ENCODE measurements at regions not wholly inside any gene's neighbourhood (a gene's known extent, or its start where the extent isn't known, plus 50 kb on each side); places are given as distances from the start of the nearest gene placed in this dataset.
A peak's percentile ranks its signal among the peaks of the same experiment; 100 is the strongest.

GRCh38 chr3:152208439-152208838, 60.3 kb upstream of the MBNL1 start:
- no peak overlapping the region for H3K4me3 ChIP-seq (ENCODE audit: low read depth, low read length)
- no peak overlapping the region for H2BK12ac ChIP-seq (ENCODE audit: low read length)
- H3K4me1 ChIP-seq (ENCODE audit: control insufficient read depth in 1 of 2, insufficient read depth in 2 of 2, low read length in 2 of 2): no peaks in the 10 kb centered on the region
- H4K91ac ChIP-seq (ENCODE audit: low read depth, low read length): no peak overlapping the region
- H3K4ac ChIP-seq (ENCODE audit: low read depth, low read length): no peak overlapping the region
- H3K18ac ChIP-seq (ENCODE audit: low read length): no peak overlapping the region
- no peaks in the 10 kb centered on the region for H3K9me3 ChIP-seq (ENCODE audit: insufficient read depth, low read depth, low read length)
- no peak overlapping the region for H4K8ac ChIP-seq (ENCODE audit: low read depth, low read length)
- no peak overlapping the region for H3K23ac ChIP-seq (ENCODE audit: low read length)
- H2BK120ac ChIP-seq (ENCODE audit: insufficient read depth, low read length, poor library complexity): no peak overlapping the region
- no peak overlapping the region for H4K12ac ChIP-seq (ENCODE audit: low read depth, low read length)
- no peak overlapping the region for H3K4me2 ChIP-seq (ENCODE audit: low read length)
- no peak overlapping the region for H3K9ac ChIP-seq (ENCODE audit: low read length)
- H3K36me3 ChIP-seq (ENCODE audit: control insufficient read depth in 1 of 2, insufficient read depth in 2 of 2, low read length in 2 of 2): no peaks in the 10 kb centered on the region
- H3K79me1 ChIP-seq (ENCODE audit: low read length): no peaks in the 10 kb centered on the region
- H3K14ac ChIP-seq (ENCODE audit: low read length): no peak overlapping the region
- DNase-seq: no peak
- H2AK5ac ChIP-seq (ENCODE audit: low read length): no peak overlapping the region
- WGBS (ENCODE audit: extremely low coverage, insufficient coverage, insufficient read length): no CpG with 5 or more reads among the region's 2 CpGs
- no peaks in the 10 kb centered on the region for H3K79me2 ChIP-seq (ENCODE audit: control insufficient read depth, insufficient read depth, low read length, poor library complexity)
- no peak overlapping the region for H2BK5ac ChIP-seq (ENCODE audit: low read depth, low read length, poor library complexity)
- no peak overlapping the region for H2AFZ ChIP-seq (ENCODE audit: insufficient read depth, low read length, poor library complexity)
- H3K27me3 ChIP-seq (ENCODE audit: insufficient read depth, low read length): no peaks in the 10 kb centered on the region
- H3K27ac ChIP-seq (ENCODE audit: low read depth, low read length): no peak overlapping the region

DNA sequence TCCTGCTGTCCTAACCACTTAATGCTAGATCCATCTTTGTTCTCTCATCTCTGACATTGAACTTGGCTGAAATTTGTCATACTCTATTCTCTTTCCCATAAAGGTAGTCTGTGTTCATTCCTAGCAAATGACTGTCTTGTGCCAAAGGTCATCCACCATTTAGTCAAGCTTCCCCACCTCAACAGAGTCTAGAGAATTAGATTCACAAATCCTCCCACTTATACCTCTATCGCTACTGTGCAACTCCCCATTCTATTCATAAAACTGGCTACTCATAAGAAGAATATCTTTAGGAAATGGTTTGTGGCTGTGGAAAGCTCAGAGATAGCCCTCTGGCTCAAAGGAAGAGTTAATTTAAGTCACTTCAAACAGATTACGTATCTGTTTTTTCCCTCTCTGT, 59.7 kb upstream of the MBNL1 start:
- Histone ChIP-seq H4K12ac (ENCODE audit: low read depth, low read length) (no peak overlapping the region), H2AK5ac (ENCODE audit: low read length) (no peak overlapping the region), H4K8ac (ENCODE audit: low read depth, low read length) (no peak overlapping the region), H3K27me3 (ENCODE audit: insufficient read depth, low read length) (no peaks in the 10 kb centered on the region), H3K27ac (ENCODE audit: low read depth, low read length) (no peak overlapping the region), H3K4me2 (ENCODE audit: low read length) (no peak overlapping the region), H3K9me3 (ENCODE audit: insufficient read depth, low read depth, low read length) (no peaks in the 10 kb centered on the region), H2BK12ac (ENCODE audit: low read length) (no peak overlapping the region), H2BK120ac (ENCODE audit: insufficient read depth, low read length, poor library complexity) (no peak overlapping the region), H3K4ac (ENCODE audit: low read depth, low read length) (no peak overlapping the region), H3K79me1 (ENCODE audit: low read length) (no peaks in the 10 kb centered on the region), H3K9ac (ENCODE audit: low read length) (no peak overlapping the region), H2BK5ac (ENCODE audit: low read depth, low read length, poor library complexity) (no peak overlapping the region), H3K14ac (ENCODE audit: low read length) (no peak overlapping the region), H3K18ac (ENCODE audit: low read length) (no peak overlapping the region), H3K79me2 (ENCODE audit: control insufficient read depth, insufficient read depth, low read length, poor library complexity) (no peaks in the 10 kb centered on the region), H2AFZ (ENCODE audit: insufficient read depth, low read length, poor library complexity) (no peak overlapping the region), H3K23ac (ENCODE audit: low read length) (no peak overlapping the region), H3K4me1 (ENCODE audit: control insufficient read depth in 1 of 2, insufficient read depth in 2 of 2, low read length in 2 of 2) (no peaks in the 10 kb centered on the region), H3K4me3 (ENCODE audit: low read depth, low read length) (no peak overlapping the region), H4K91ac (ENCODE audit: low read depth, low read length) (no peak overlapping the region), H3K36me3 (ENCODE audit: control insufficient read depth in 1 of 2, insufficient read depth in 2 of 2, low read length in 2 of 2) (no peaks in the 10 kb centered on the region)
- peak in 1 of 2 donors; percentile 32 for DNase-seq
- WGBS (ENCODE audit: extremely low coverage, insufficient coverage, insufficient read length): no CpG with 5 or more reads among the region's 2 CpGs

- H3K4ac ChIP-seq (ENCODE audit: low read depth, low read length): no peak overlapping the region
- no peak overlapping the region for H2BK120ac ChIP-seq (ENCODE audit: insufficient read depth, low read length, poor library complexity)
- no peak overlapping the region for H4K12ac ChIP-seq (ENCODE audit: low read depth, low read length)
- no peak overlapping the region for H2BK12ac ChIP-seq (ENCODE audit: low read length)
- H2AFZ ChIP-seq (ENCODE audit: insufficient read depth, low read length, poor library complexity): no peak overlapping the region
- no peaks in the 10 kb centered on the region for H3K36me3 ChIP-seq (ENCODE audit: control insufficient read depth in 1 of 2, insufficient read depth in 2 of 2, low read length in 2 of 2)
- no peak overlapping the region for H3K23ac ChIP-seq (ENCODE audit: low read length)
- no peaks in the 10 kb centered on the region for H3K79me2 ChIP-seq (ENCODE audit: control insufficient read depth, insufficient read depth, low read length, poor library complexity)
- H4K8ac ChIP-seq (ENCODE audit: low read depth, low read length): no peak overlapping the region
- no peak overlapping the region for H3K27ac ChIP-seq (ENCODE audit: low read depth, low read length)
- no peaks in the 10 kb centered on the region for H3K79me1 ChIP-seq (ENCODE audit: low read length)
- no peaks in the 10 kb centered on the region for H3K4me1 ChIP-seq (ENCODE audit: control insufficient read depth in 1 of 2, insufficient read depth in 2 of 2, low read length in 2 of 2)
- H2AK5ac ChIP-seq (ENCODE audit: low read length): no peak overlapping the region
- no CpG with 5 or more reads among the region's 5 CpGs for WGBS (ENCODE audit: extremely low coverage, insufficient coverage, insufficient read length)
- H3K27me3 ChIP-seq (ENCODE audit: insufficient read depth, low read length): no peaks in the 10 kb centered on the region
- H3K18ac ChIP-seq (ENCODE audit: low read length): no peak overlapping the region
- DNase-seq: no peak
- no peak overlapping the region for H3K4me2 ChIP-seq (ENCODE audit: low read length)
- no peaks in the 10 kb centered on the region for H3K9me3 ChIP-seq (ENCODE audit: insufficient read depth, low read depth, low read length)
- H3K14ac ChIP-seq (ENCODE audit: low read length): no peak overlapping the region
- H3K4me3 ChIP-seq (ENCODE audit: low read depth, low read length): no peak overlapping the region
- no peak overlapping the region for H3K9ac ChIP-seq (ENCODE audit: low read length)
- no peak overlapping the region for H2BK5ac ChIP-seq (ENCODE audit: low read depth, low read length, poor library complexity)
- no peak overlapping the region for H4K91ac ChIP-seq (ENCODE audit: low read depth, low read length)
These were observed 59.0 kb upstream of the MBNL1 start for GRCh38 chr3:152209776-152210175.

DNA sequence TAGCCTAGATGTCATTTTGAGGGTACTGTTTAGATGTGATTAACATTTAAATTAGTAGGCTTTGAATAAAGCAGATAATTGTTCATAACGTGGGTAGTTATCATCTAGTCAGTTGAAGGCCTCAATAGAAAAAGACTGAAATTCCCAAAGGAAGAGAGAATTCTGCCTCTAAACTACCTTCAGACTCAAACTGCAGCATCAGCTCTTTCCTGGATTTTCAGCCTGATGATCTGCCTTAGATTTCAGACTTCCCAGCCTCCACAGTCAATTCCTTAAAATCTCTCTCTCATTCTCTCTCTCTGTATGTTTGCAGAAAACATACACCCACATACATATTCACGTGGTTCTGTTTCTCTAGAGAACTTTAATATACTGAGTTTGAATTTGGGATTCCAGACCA, 58.0 kb upstream of the MBNL1 start:
- H2BK5ac ChIP-seq (ENCODE audit: low read depth, low read length, poor library complexity): no peak overlapping the region
- H3K79me2 ChIP-seq (ENCODE audit: control insufficient read depth, insufficient read depth, low read length, poor library complexity): no peaks in the 10 kb centered on the region
- H3K9ac ChIP-seq (ENCODE audit: low read length): no peak overlapping the region
- no peak overlapping the region for H4K12ac ChIP-seq (ENCODE audit: low read depth, low read length)
- H2BK120ac ChIP-seq (ENCODE audit: insufficient read depth, low read length, poor library complexity): no peak overlapping the region
- WGBS (ENCODE audit: extremely low coverage, insufficient coverage, insufficient read length): no CpG with 5 or more reads among the region's 2 CpGs
- H3K18ac ChIP-seq (ENCODE audit: low read length): no peak overlapping the region
- no peak overlapping the region for H3K4me3 ChIP-seq (ENCODE audit: low read depth, low read length)
- no peaks in the 10 kb centered on the region for H3K27me3 ChIP-seq (ENCODE audit: insufficient read depth, low read length)
- no peak overlapping the region for H4K8ac ChIP-seq (ENCODE audit: low read depth, low read length)
- no peak overlapping the region for H3K23ac ChIP-seq (ENCODE audit: low read length)
- DNase-seq: no peak
- H3K79me1 ChIP-seq (ENCODE audit: low read length): no peaks in the 10 kb centered on the region
- no peaks in the 10 kb centered on the region for H3K36me3 ChIP-seq (ENCODE audit: control insufficient read depth in 1 of 2, insufficient read depth in 2 of 2, low read length in 2 of 2)
- H3K4ac ChIP-seq (ENCODE audit: low read depth, low read length): no peak overlapping the region
- H3K9me3 ChIP-seq (ENCODE audit: insufficient read depth, low read depth, low read length): no peaks in the 10 kb centered on the region
- H2BK12ac ChIP-seq (ENCODE audit: low read length): no peak overlapping the region
- no peaks in the 10 kb centered on the region for H3K4me1 ChIP-seq (ENCODE audit: control insufficient read depth in 1 of 2, insufficient read depth in 2 of 2, low read length in 2 of 2)
- H2AK5ac ChIP-seq (ENCODE audit: low read length): no peak overlapping the region
- H2AFZ ChIP-seq (ENCODE audit: insufficient read depth, low read length, poor library complexity): no peak overlapping the region
- no peak overlapping the region for H3K27ac ChIP-seq (ENCODE audit: low read depth, low read length)
- H3K14ac ChIP-seq (ENCODE audit: low read length): no peak overlapping the region
- H4K91ac ChIP-seq (ENCODE audit: low read depth, low read length): no peak overlapping the region
- H3K4me2 ChIP-seq (ENCODE audit: low read length): no peak overlapping the region

Measured in trophoblast cell (in vitro differentiated cells and primary cell).